IPS-15b (cell line): ENCODE measurements at regions not wholly inside any gene's neighbourhood (a gene's known extent, or its start where the extent isn't known, plus 50 kb on each side); places are given as distances from the start of the nearest gene placed in this dataset.

ENCODE experiments used
- H3K27me3 ChIP-seq: one replicate; pipeline ENCODE4 v1.6.1; 2013; ENCODE audit warnings: low read length; ENCODE audit not compliant: control insufficient read depth, insufficient read depth
- H3K36me3 ChIP-seq: one replicate; pipeline ENCODE4 v1.6.1; 2013; ENCODE audit warnings: low read length; ENCODE audit not compliant: control insufficient read depth, insufficient read depth
- H3K4me1 ChIP-seq: one replicate; pipeline ENCODE4 v1.6.1; 2013; ENCODE audit warnings: mild to moderate bottlenecking, low read length; ENCODE audit not compliant: control insufficient read depth, insufficient read depth
- H3K4me3 ChIP-seq: one replicate; pipeline ENCODE4 v1.5.1; 2013; ENCODE audit warnings: low read depth, low read length
- H3K9ac ChIP-seq: one replicate; pipeline ENCODE4 v1.6.1; 2013; ENCODE audit warnings: low read depth, mild to moderate bottlenecking, low read length
- H3K9me3 ChIP-seq: one replicate; pipeline ENCODE4 v1.6.1; 2013; ENCODE audit warnings: mild to moderate bottlenecking, low read length; ENCODE audit not compliant: control insufficient read depth, insufficient read depth

- H3K36me3 ChIP-seq: no peaks in the 10 kb centered on the region
- no peak overlapping the region for H3K9ac ChIP-seq
- H3K27me3 ChIP-seq: no peaks in the 10 kb centered on the region
- peaks cover 4% of the 10 kb centered on the region for H3K4me1 ChIP-seq
- no peaks in the 10 kb centered on the region for H3K9me3 ChIP-seq
- H3K4me3 ChIP-seq: no peak overlapping the region
Measured at GRCh38 chr1:147811273-147811672, 50.9 kb upstream of the GJA5 start.

GRCh38 chr1:147811751-147812150, 51.3 kb upstream of the GJA5 start:
- Histone ChIP-seq H3K9me3 (no peaks in the 10 kb centered on the region), H3K4me3 (no peak overlapping the region), H3K9ac (no peak overlapping the region), H3K4me1 (peaks cover 4% of the 10 kb centered on the region), H3K27me3 (no peaks in the 10 kb centered on the region), H3K36me3 (no peaks in the 10 kb centered on the region)

- H3K27me3 ChIP-seq: no peaks in the 10 kb centered on the region
- no peaks in the 10 kb centered on the region for H3K9me3 ChIP-seq
- no peak overlapping the region for H3K4me3 ChIP-seq
- no peaks in the 10 kb centered on the region for H3K36me3 ChIP-seq
- H3K9ac ChIP-seq: no peak overlapping the region
- no peaks in the 10 kb centered on the region for H3K4me1 ChIP-seq
Measured at GRCh38 chr1:147812799-147813198, 52.4 kb upstream of the GJA5 start.

GRCh38 chr1:147815503-147815902, 55.1 kb upstream of the GJA5 start:
- H3K36me3 ChIP-seq: no peaks in the 10 kb centered on the region
- no peak overlapping the region for H3K4me3 ChIP-seq
- no peaks in the 10 kb centered on the region for H3K9me3 ChIP-seq
- no peaks in the 10 kb centered on the region for H3K4me1 ChIP-seq
- no peak overlapping the region for H3K9ac ChIP-seq
- H3K27me3 ChIP-seq: no peaks in the 10 kb centered on the region

GRCh38 chr1:147820761-147821297, 60.4 kb upstream of the GJA5 start:
- Histone ChIP-seq H3K9me3 (no peaks in the 10 kb centered on the region), H3K36me3 (no peaks in the 10 kb centered on the region), H3K4me3 (no peak overlapping the region), H3K27me3 (no peaks in the 10 kb centered on the region), H3K9ac (no peak overlapping the region), H3K4me1 (no peaks in the 10 kb centered on the region)

GRCh38 chr1:147821883-147822282, 61.5 kb upstream of the GJA5 start:
- H3K9ac ChIP-seq: no peak overlapping the region
- H3K36me3 ChIP-seq: no peaks in the 10 kb centered on the region
- no peaks in the 10 kb centered on the region for H3K9me3 ChIP-seq
- no peaks in the 10 kb centered on the region for H3K4me1 ChIP-seq
- no peaks in the 10 kb centered on the region for H3K27me3 ChIP-seq
- no peak overlapping the region for H3K4me3 ChIP-seq

- Histone ChIP-seq H3K36me3 (no peaks in the 10 kb centered on the region), H3K9ac (no peak overlapping the region), H3K4me3 (no peak overlapping the region), H3K9me3 (no peaks in the 10 kb centered on the region), H3K27me3 (no peaks in the 10 kb centered on the region), H3K4me1 (no peaks in the 10 kb centered on the region)
Measured at GRCh38 chr1:147822292-147822691, 61.9 kb upstream of the GJA5 start.

- Histone ChIP-seq H3K36me3 (no peaks in the 10 kb centered on the region), H3K27me3 (no peaks in the 10 kb centered on the region), H3K4me1 (no peaks in the 10 kb centered on the region), H3K9ac (no peak overlapping the region), H3K9me3 (no peaks in the 10 kb centered on the region), H3K4me3 (no peak overlapping the region)
Measured at GRCh38 chr1:147824001-147824400, 63.6 kb upstream of the GJA5 start.

- Histone ChIP-seq H3K4me1 (no peaks in the 10 kb centered on the region), H3K4me3 (no peak overlapping the region), H3K9me3 (no peaks in the 10 kb centered on the region)
Measured at GRCh38 chr1:147824798-147825197, 64.4 kb upstream of the GJA5 start.

GRCh38 chr1:147825586-147825985, 65.2 kb upstream of the GJA5 start:
- H3K4me1 ChIP-seq: no peaks in the 10 kb centered on the region
- H3K9ac ChIP-seq: no peak overlapping the region
- no peak overlapping the region for H3K4me3 ChIP-seq
- H3K36me3 ChIP-seq: no peaks in the 10 kb centered on the region
- H3K9me3 ChIP-seq: no peaks in the 10 kb centered on the region
- H3K27me3 ChIP-seq: no peaks in the 10 kb centered on the region

More at GRCh38 chr1:147824798-147825197, 64.4 kb upstream of the GJA5 start:
- Histone ChIP-seq H3K9ac (no peak overlapping the region), H3K36me3 (no peaks in the 10 kb centered on the region), H3K27me3 (no peaks in the 10 kb centered on the region)

GRCh38 chr1:147826259-147826658, 65.9 kb upstream of the GJA5 start:
- H3K9me3 ChIP-seq: no peaks in the 10 kb centered on the region
- no peak overlapping the region for H3K9ac ChIP-seq
- H3K27me3 ChIP-seq: no peaks in the 10 kb centered on the region
- H3K4me3 ChIP-seq: no peak overlapping the region
- no peaks in the 10 kb centered on the region for H3K4me1 ChIP-seq
- H3K36me3 ChIP-seq: no peaks in the 10 kb centered on the region

GRCh38 chr1:147833231-147833860, 69.2 kb upstream of the GJA8 start:
- no peak overlapping the region for H3K4me3 ChIP-seq
- H3K4me1 ChIP-seq: peaks cover 36% of the 10 kb centered on the region
- no peaks in the 10 kb centered on the region for H3K36me3 ChIP-seq
- H3K27me3 ChIP-seq: no peaks in the 10 kb centered on the region
- H3K9ac ChIP-seq: peak overlapping the region; percentile 0
- H3K9me3 ChIP-seq: no peaks in the 10 kb centered on the region
